ENCODE measurements at regions not wholly inside any gene's neighbourhood (a gene's known extent, or its start where the extent isn't known, plus 50 kb on each side); places are given as distances from the start of the nearest gene placed in this dataset.

- intact Hi-C loops (cut with micrococcal nuclease; ENCODE audit: unreplicated experiment): no loop called here
- H3K4me3 ChIP-seq (ENCODE audit: low read depth in 2 of 2, low read length in 2 of 2): no peak overlapping the region
- TF ChIP-seq SIN3A (IDR thresholded peaks at IDR 0.05; ENCODE audit: borderline replicate concordance, insufficient read depth, low read depth, low read length) (no peak), CTCF (IDR thresholded peaks at IDR 0.05) (no peak), POLR2AphosphoS5 (IDR thresholded peaks at IDR 0.05; ENCODE audit: low read depth, low read length) (no peak), TCF7L2 (IDR thresholded peaks at IDR 0.05; ENCODE audit: low read depth, low read length) (no peak), REST (IDR thresholded peaks at IDR 0.05; ENCODE audit: insufficient read depth in 1 of 2, low read depth in 2 of 2, low read length in 1 of 2) (no peak)
- in situ Hi-C loops (cut with HindIII; ENCODE audit: low pct_unique_long_range_greater_than_20kb, low sequenced_read_pairs): no loop called here
- H3K27ac ChIP-seq (ENCODE audit: low read length): no peak overlapping the region
- ChIA-PET CTCF (no interaction called here), POLR2A (no interaction called here)
- ATAC-seq: no peak
- BruUV-seq (replicated peaks): no TSS peak
- no peaks in the 10 kb centered on the region for H3K9me3 ChIP-seq (ENCODE audit: control insufficient read depth, insufficient read depth, low read depth, low read length)
- no peak for DNase-seq (ENCODE audit: low read depth, low spot score)
- no peaks in the 10 kb centered on the region for H3K4me1 ChIP-seq (ENCODE audit: control insufficient read depth, insufficient read depth, low read length)
- no peaks in the 10 kb centered on the region for H3K27me3 ChIP-seq (ENCODE audit: control insufficient read depth, insufficient read depth, low read length)
- H3K36me3 ChIP-seq (ENCODE audit: control insufficient read depth, insufficient read depth, low read length): no peaks in the 10 kb centered on the region
Measured at GRCh38 chr4:18751083-18751482, 729.5 kb upstream of the LCORL start.

GRCh38 chr4:18749391-18749790, 727.8 kb upstream of the LCORL start:
- ATAC-seq: no peak
- Histone ChIP-seq H3K36me3 (ENCODE audit: control insufficient read depth, insufficient read depth, low read length) (no peaks in the 10 kb centered on the region), H3K27ac (ENCODE audit: low read length) (no peak overlapping the region), H3K4me3 (ENCODE audit: low read depth in 2 of 2, low read length in 2 of 2) (no peak overlapping the region), H3K9me3 (ENCODE audit: control insufficient read depth, insufficient read depth, low read depth, low read length) (no peaks in the 10 kb centered on the region), H3K4me1 (ENCODE audit: control insufficient read depth, insufficient read depth, low read length) (no peaks in the 10 kb centered on the region), H3K27me3 (ENCODE audit: control insufficient read depth, insufficient read depth, low read length) (no peaks in the 10 kb centered on the region)
- ChIA-PET POLR2A (no interaction called here), CTCF (no interaction called here)
- intact Hi-C loops (cut with micrococcal nuclease; ENCODE audit: unreplicated experiment) (no loop called here), in situ Hi-C loops (cut with HindIII; ENCODE audit: low pct_unique_long_range_greater_than_20kb, low sequenced_read_pairs) (no loop called here)
- no peak for DNase-seq (ENCODE audit: low read depth, low spot score)
- no peak for TF ChIP-seq CTCF (IDR thresholded peaks at IDR 0.05)
- no peak for TF ChIP-seq SIN3A (IDR thresholded peaks at IDR 0.05; ENCODE audit: borderline replicate concordance, insufficient read depth, low read depth, low read length)
- TF ChIP-seq POLR2AphosphoS5 (IDR thresholded peaks at IDR 0.05; ENCODE audit: low read depth, low read length): no peak
- TF ChIP-seq TCF7L2 (IDR thresholded peaks at IDR 0.05; ENCODE audit: low read depth, low read length): no peak
- no peak for TF ChIP-seq REST (IDR thresholded peaks at IDR 0.05; ENCODE audit: insufficient read depth in 1 of 2, low read depth in 2 of 2, low read length in 1 of 2)
- no TSS peak for BruUV-seq (replicated peaks)

All from Panc1 (cell line).